Stimulated activated CD4-positive, alpha-beta T cell treated with anti-CD3 and anti-CD28 coated beads, TNF-alpha, amount 100 ng/mL, for 24 hours (primary cell): ENCODE measurements at regions not wholly inside any gene's neighbourhood (a gene's known extent, or its start where the extent isn't known, plus 50 kb on each side); places are given as distances from the start of the nearest gene placed in this dataset.

Experiments
- DNase-seq, 3 experiments: peaks; one replicate each; pipeline ENCODE4 v3.0.0-alpha.2; 2020; ENCODE audit warnings: low read depth in 3 of 3

- DNase-seq, result no peak
These were observed 281.9 kb upstream of the FN1 start for GRCh38 chr2:215717501-215718381.

GRCh38 chr2:215716956-215717355, 281.1 kb upstream of the FN1 start:
- DNase-seq, result no peak

GRCh38 chr2:215712871-215713790, 277.3 kb upstream of the FN1 start:
- DNase-seq, result no peak

GRCh38 chr2:215712219-215712868, 276.5 kb upstream of the FN1 start:
- DNase-seq, result no peak

GRCh38 chr2:215711471-215712034, 275.7 kb upstream of the FN1 start:
- no peak for DNase-seq

GRCh38 chr2:215707608-215708007, 271.7 kb upstream of the FN1 start:
- DNase-seq, result no peak

GRCh38 chr2:215705771-215706361, 270.0 kb upstream of the FN1 start:
- DNase-seq, result no peak

GRCh38 chr2:215705281-215705680, 269.4 kb upstream of the FN1 start:
- no peak for DNase-seq

- DNase-seq, result no peak
These were observed 266.4 kb upstream of the FN1 start for GRCh38 chr2:215702116-215702902.

GRCh38 chr2:215699700-215700538, 264.1 kb upstream of the FN1 start:
- DNase-seq, result no peak

GRCh38 chr2:215699018-215699417, 263.1 kb upstream of the FN1 start:
- no peak for DNase-seq

GRCh38 chr2:215698566-215698965, 262.7 kb upstream of the FN1 start:
- no peak for DNase-seq

- DNase-seq, result no peak
These were observed 261.6 kb upstream of the FN1 start for GRCh38 chr2:215697496-215697895.

GRCh38 chr2:215697003-215697402, 261.1 kb upstream of the FN1 start:
- no peak for DNase-seq

- no peak for DNase-seq
These were observed 260.0 kb upstream of the FN1 start for GRCh38 chr2:215695861-215696260.

- no peak for DNase-seq
These were observed 258.2 kb upstream of the FN1 start for GRCh38 chr2:215693999-215694580.

GRCh38 chr2:215693193-215693998, 257.5 kb upstream of the FN1 start:
- DNase-seq, result no peak

- DNase-seq, result no peak
These were observed 256.7 kb upstream of the FN1 start for GRCh38 chr2:215692387-215693079.
